ENCODE measurements at regions not wholly inside any gene's neighbourhood (a gene's known extent, or its start where the extent isn't known, plus 50 kb on each side); places are given as distances from the start of the nearest gene placed in this dataset.

DNA sequence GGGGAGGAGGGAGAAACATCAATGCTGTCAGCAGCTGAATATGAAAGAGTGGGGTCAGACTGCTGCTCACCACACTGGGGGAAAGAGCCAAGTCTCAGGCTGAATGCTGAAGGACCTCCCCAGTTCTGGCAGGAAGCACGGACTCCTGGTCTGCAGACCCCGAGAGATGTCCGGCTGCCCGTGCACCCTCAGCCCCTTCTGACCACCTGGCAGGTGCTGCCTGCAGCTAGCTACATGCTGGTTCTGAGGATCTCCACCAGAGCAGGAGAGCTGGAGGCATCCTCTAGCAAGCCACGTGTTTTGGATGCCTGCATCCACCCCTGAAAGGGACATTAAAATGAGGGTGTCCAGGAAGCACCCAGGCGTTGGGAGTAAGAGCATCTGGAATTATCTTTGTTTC lies 74.2 kb downstream of the HTR5A start:
- TF ChIP-seq, protein P1, sequence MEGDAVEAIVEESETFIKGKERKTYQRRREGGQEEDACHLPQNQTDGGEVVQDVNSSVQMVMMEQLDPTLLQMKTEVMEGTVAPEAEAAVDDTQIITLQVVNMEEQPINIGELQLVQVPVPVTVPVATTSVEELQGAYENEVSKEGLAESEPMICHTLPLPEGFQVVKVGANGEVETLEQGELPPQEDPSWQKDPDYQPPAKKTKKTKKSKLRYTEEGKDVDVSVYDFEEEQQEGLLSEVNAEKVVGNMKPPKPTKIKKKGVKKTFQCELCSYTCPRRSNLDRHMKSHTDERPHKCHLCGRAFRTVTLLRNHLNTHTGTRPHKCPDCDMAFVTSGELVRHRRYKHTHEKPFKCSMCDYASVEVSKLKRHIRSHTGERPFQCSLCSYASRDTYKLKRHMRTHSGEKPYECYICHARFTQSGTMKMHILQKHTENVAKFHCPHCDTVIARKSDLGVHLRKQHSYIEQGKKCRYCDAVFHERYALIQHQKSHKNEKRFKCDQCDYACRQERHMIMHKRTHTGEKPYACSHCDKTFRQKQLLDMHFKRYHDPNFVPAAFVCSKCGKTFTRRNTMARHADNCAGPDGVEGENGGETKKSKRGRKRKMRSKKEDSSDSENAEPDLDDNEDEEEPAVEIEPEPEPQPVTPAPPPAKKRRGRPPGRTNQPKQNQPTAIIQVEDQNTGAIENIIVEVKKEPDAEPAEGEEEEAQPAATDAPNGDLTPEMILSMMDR (IDR thresholded peaks at IDR 0.05): no peak
- TF ChIP-seq POLR2A (IDR thresholded peaks at IDR 0.05): no peak
